ENCODE measurements at regions not wholly inside any gene's neighbourhood (a gene's known extent, or its start where the extent isn't known, plus 50 kb on each side); places are given as distances from the start of the nearest gene placed in this dataset.
"Not testable (repeated sequence)": the region's sequence is repeated elsewhere in the genome, so short reads cannot be mapped to it uniquely, and the experiment has no call there.

DNA sequence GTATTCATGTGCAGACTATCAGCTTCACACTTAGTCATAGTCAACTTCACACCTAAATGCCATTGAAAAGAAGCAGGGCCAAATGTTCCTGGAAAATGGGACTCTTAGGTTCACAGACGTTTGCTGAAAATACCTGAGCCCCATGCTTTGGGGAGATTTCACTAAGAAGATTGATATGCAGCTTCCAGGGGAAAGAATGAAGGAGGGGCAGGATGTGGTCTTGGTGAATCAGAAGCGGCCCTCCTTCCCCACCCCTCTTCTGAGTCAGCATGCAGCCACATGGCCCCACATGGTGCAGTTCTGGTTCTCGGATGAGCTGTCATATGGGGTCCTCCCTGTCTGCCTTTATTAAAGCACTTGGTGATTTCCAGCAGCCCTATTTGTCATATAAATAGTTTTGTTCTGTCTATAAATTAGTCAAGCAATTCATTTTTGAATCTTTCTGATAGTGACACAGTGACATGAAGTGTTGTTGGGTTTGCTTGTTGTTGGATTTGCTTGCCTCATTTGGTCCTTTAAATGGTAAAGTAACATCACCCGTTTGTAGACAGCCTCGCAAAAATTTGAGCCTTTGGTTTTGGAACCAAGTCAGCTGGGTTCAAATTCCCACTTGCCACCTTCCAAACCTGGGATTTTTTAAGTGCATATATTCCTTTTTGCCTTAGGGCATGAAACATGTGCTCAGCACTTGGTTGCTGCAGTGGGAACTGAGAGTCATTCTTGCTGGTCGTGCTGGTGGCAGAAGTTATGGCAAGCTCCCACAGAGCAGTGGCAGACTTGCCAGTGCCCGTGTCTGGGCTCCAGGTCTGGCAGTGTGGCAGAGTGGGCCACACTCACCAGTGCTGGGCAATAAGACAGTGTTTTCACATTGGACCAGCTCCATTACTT is 68.1 kb upstream of the CDK6 start:
- Histone ChIP-seq H3K36me3 (no peaks in the 10 kb centered on the region), H3K27me3 (replicated peaks; ENCODE audit: insufficient read depth) (no peaks in the 10 kb centered on the region), H3K4me3 (no peak overlapping the region), H3K4me1 (replicated peaks) (no peaks in the 10 kb centered on the region), H3K27ac (no peak overlapping the region), H3K9me3 (no peaks in the 10 kb centered on the region)
- 54% methylated on average over 7 of the region's 7 CpGs for WGBS
- TF ChIP-seq POLR2A (IDR thresholded peaks at IDR 0.05) (no peak), POLR2AphosphoS5 (IDR thresholded peaks at IDR 0.05) (no peak)
- TF ChIP-seq, protein P1, sequence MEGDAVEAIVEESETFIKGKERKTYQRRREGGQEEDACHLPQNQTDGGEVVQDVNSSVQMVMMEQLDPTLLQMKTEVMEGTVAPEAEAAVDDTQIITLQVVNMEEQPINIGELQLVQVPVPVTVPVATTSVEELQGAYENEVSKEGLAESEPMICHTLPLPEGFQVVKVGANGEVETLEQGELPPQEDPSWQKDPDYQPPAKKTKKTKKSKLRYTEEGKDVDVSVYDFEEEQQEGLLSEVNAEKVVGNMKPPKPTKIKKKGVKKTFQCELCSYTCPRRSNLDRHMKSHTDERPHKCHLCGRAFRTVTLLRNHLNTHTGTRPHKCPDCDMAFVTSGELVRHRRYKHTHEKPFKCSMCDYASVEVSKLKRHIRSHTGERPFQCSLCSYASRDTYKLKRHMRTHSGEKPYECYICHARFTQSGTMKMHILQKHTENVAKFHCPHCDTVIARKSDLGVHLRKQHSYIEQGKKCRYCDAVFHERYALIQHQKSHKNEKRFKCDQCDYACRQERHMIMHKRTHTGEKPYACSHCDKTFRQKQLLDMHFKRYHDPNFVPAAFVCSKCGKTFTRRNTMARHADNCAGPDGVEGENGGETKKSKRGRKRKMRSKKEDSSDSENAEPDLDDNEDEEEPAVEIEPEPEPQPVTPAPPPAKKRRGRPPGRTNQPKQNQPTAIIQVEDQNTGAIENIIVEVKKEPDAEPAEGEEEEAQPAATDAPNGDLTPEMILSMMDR (IDR thresholded peaks at IDR 0.05), result no peak
- no peak for DNase-seq (ENCODE audit: low spot score)
- intact Hi-C loops (cut with DNase I), result no loop called here

DNA sequence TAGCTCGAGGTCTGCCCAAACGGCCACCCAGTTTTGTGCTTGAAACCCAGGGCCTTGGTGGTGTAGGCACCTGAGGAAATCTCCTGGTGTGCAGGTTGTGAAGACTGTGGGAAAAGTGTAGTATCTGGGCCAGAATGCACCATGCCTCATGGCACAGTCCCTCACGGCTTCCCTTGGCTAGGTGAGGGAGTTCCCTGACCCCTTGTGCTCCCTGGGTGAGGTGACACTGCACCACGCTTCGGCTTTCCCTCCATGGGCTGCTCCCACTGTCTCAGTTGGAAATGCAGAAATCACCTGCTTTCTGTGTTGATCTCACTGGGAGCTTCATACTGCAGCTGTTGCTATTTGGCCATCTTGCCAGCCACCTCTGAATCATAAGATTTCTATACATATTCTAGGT is 62.4 kb upstream of the CDK6 start:
- Histone ChIP-seq H3K4me3 (no peak overlapping the region), H3K27me3 (replicated peaks; ENCODE audit: insufficient read depth) (no peaks in the 10 kb centered on the region), H3K4me1 (replicated peaks) (no peaks in the 10 kb centered on the region), H3K36me3 (no peaks in the 10 kb centered on the region), H3K27ac (no peak overlapping the region), H3K9me3 (no peaks in the 10 kb centered on the region)
- no peak for DNase-seq (ENCODE audit: low spot score)
- WGBS, result 86% methylated on average over 5 of the region's 5 CpGs
- intact Hi-C loops (cut with DNase I), result no loop called here
- TF ChIP-seq POLR2A (IDR thresholded peaks at IDR 0.05) (no peak), POLR2AphosphoS5 (IDR thresholded peaks at IDR 0.05) (no peak)
- TF ChIP-seq, protein P1 (IDR thresholded peaks at IDR 0.05), result no peak

DNA sequence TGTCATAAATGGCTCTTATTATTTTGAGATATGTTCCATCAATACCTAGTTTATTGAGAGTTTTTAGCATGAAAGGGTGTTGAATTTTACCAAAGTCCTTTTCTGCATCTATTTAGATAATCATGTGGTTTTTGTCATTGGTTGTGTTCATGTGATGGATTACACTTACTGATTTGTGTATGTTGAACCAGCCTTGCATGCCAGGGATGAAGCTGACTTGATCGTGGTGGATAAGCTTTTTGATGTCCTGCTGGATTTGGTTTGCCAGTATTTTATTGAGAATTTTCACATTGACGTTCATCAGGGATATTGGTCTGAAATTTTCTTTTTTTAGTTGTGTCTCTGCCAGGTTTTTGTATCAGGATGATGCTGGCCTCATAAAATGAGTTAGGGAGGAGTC is 58.5 kb upstream of the CDK6 start:
- DNase-seq (ENCODE audit: low spot score); H3K27me3 ChIP-seq (replicated peaks; ENCODE audit: insufficient read depth); H3K9me3 ChIP-seq; intact Hi-C loops (cut with DNase I); H3K27ac ChIP-seq; H3K36me3 ChIP-seq; H3K4me3 ChIP-seq; H3K4me1 ChIP-seq (replicated peaks): not testable (repeated sequence)
- WGBS, result 89% methylated on average over 2 of the region's 2 CpGs

DNA sequence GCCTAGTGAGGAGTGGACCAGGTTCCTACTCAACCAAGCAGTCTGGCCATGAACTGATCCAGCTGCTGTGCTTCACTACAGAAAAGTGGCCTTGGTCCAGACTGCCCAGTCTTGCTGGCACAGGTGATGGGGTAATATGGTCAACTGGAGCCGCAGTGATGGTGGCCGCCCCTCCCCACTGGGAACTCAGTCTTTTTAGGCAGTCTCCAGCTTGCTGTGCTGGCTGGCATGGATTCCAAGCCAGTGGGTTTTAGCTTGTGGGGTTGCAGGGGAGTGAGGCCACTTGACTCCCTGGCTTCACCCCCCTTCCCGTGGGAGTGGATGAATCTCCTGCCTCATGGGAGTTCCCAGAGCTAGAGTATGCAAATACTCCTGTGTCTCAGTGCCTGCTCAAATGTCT is 52.7 kb upstream of the CDK6 start:
- H3K36me3 ChIP-seq, result no peaks in the 10 kb centered on the region
- H3K4me1 ChIP-seq (replicated peaks), result no peaks in the 10 kb centered on the region
- TF ChIP-seq POLR2A (IDR thresholded peaks at IDR 0.05) (no peak), POLR2AphosphoS5 (IDR thresholded peaks at IDR 0.05) (no peak)
- TF ChIP-seq, protein P1 (IDR thresholded peaks at IDR 0.05), result no peak
- no peak overlapping the region for H3K27ac ChIP-seq
- H3K27me3 ChIP-seq (replicated peaks; ENCODE audit: insufficient read depth), result no peaks in the 10 kb centered on the region
- no peaks in the 10 kb centered on the region for H3K9me3 ChIP-seq
- no peak overlapping the region for H3K4me3 ChIP-seq
- intact Hi-C loops (cut with DNase I), result no loop called here
- 87% methylated on average over 3 of the region's 3 CpGs for WGBS
- DNase-seq (ENCODE audit: low spot score), result no peak

Small RNAs in the stretch of these regions (small RNA-seq; reads per million reads assigned to genes)
- gene RN7SL7P, result 0 reads per million in 2 donors
